GM19468 (cell line): ENCODE measurements at regions not wholly inside any gene's neighbourhood (a gene's known extent, or its start where the extent isn't known, plus 50 kb on each side); places are given as distances from the start of the nearest gene placed in this dataset.
"Not testable (repeated sequence)": the region's sequence is repeated elsewhere in the genome, so short reads cannot be mapped to it uniquely, and the experiment has no call there.

ENCODE experiments used
- ATAC-seq: cut with Tn5 transposase; IDR thresholded peaks from one replicate; pipeline ENCODE4 v1.9.1; 2021; ENCODE audit warnings: mild to moderate bottlenecking, moderate library complexity, moderate number of reproducible peaks; ENCODE audit not compliant: unreplicated experiment; ENCODE audit errors: extremely low read depth

GRCh38 chrX:45800746-45801453, 600.2 kb upstream of the DIPK2B start:
- not testable (repeated sequence) for ATAC-seq

GRCh38 chrX:45799576-45799975, 598.9 kb upstream of the DIPK2B start:
- no peak for ATAC-seq

- ATAC-seq: no peak
Observed at GRCh38 chrX:45795546-45795945, 594.9 kb upstream of the DIPK2B start.

GRCh38 chrX:45794995-45795337, 594.3 kb upstream of the DIPK2B start:
- ATAC-seq: no peak

GRCh38 chrX:45794323-45794994, 593.8 kb upstream of the DIPK2B start:
- ATAC-seq: no peak

GRCh38 chrX:45788941-45789348, 588.3 kb upstream of the DIPK2B start:
- no peak for ATAC-seq

GRCh38 chrX:45788315-45788714, 587.6 kb upstream of the DIPK2B start:
- no peak for ATAC-seq

GRCh38 chrX:45784590-45784989, 583.9 kb upstream of the DIPK2B start:
- no peak for ATAC-seq

GRCh38 chrX:45783002-45783401, 582.3 kb upstream of the DIPK2B start:
- no peak for ATAC-seq

GRCh38 chrX:45781901-45782553, 581.4 kb upstream of the DIPK2B start:
- no peak for ATAC-seq

- no peak for ATAC-seq
Observed at GRCh38 chrX:45778616-45779015, 577.9 kb upstream of the DIPK2B start.

GRCh38 chrX:45777366-45777765, 576.7 kb upstream of the DIPK2B start:
- ATAC-seq: no peak

- no peak for ATAC-seq
Observed at GRCh38 chrX:45775468-45775867, 574.8 kb upstream of the DIPK2B start.

GRCh38 chrX:45774961-45775360, 574.3 kb upstream of the DIPK2B start:
- ATAC-seq: no peak

- ATAC-seq: no peak
Observed at GRCh38 chrX:45773572-45773971, 572.9 kb upstream of the DIPK2B start.

GRCh38 chrX:45771560-45772340, 571.1 kb upstream of the DIPK2B start:
- no peak for ATAC-seq

GRCh38 chrX:45771114-45771513, 570.4 kb upstream of the DIPK2B start:
- ATAC-seq: no peak

- ATAC-seq: peak; percentile 60
Observed at GRCh38 chrX:45769761-45770582, 569.3 kb upstream of the DIPK2B start.

- ATAC-seq: no peak
Observed at GRCh38 chrX:45768666-45769236, 568.1 kb upstream of the DIPK2B start.
